Lung microvascular endothelial cell (primary cell): ENCODE measurements at regions not wholly inside any gene's neighbourhood (a gene's known extent, or its start where the extent isn't known, plus 50 kb on each side); places are given as distances from the start of the nearest gene placed in this dataset.

ENCODE experiments used
- DNase-seq, 2 donors: peaks; one replicate each; pipeline versions ENCODE4 v3.0.0 to v3.0.0-alpha.2; 2010; ENCODE audit warnings: low read depth in 2 of 2

DNA sequence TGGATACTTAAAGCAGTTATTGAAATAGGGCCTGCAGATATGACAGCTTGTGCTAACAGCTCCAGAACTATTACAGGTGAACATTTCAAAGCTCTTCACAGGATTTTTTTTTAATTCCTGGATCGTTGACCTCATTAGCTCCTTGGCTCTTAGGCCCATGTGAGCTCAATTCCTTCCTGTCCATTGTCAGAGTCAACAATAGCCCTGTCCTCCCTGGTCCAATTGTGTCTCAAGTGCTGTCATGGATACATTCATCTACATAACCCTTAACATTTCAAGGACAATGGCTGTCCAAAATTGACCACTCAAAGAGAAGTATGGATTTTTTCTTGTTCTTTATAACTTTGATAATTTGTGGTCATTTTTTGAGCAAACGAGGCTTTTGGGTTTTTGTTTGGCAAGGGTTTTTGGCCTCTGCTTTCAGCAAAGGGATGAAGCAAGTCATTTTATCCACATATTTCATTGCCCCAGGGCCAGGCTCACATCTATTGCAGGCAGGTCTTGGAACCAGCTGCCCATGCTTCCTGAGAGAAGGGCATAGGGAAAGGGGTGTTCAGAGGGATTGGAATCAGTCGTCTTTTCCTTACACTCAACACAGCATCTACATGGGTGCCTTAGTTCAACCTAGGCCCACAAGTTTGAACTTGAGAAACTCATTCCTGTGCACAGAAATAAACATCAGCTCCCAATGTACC, 282.1 kb downstream of the TPBG start:
- DNase-seq = peak in 1 of 2 donors; percentile 1

DNA sequence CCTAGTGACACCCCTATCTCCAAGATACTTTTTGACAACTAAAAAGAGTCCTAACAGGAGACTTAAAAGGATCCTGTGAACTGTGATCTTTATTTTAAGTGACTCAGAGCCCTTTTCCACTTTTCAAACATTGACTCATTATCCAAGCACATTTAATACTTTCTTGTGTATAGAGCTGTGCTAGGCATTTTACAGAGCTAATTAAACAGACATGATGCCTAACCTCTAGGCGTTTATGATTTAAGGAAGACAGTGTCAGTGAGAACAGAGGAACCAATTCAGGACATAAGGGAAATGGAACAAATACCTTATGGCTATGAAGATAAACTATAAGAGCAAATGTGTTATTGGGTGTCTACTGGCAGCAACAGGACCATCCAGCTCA, 282.6 kb downstream of the TPBG start:
- no peak for DNase-seq

DNA sequence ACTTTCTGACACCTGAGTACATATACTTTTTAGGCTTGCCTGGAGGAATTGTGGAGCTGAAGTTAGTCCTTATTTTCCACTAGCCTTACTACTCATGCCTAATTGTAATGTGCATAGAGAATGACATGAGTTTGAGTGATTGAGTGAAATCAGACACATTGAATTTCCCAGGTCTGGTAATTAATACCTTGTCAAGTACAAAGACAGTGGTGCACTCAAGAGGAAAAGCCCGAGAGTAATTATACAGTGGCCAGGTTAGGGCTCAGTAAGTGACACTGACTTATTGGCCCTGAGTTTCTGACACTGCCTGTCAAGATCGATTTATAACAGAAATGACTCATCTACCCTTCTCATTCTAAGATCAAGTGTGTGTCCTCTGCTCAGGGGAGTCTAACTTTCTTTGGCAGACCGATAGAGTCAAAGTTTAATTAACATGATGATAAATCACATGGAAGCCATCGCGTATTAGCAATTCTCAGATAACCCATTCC, 288.3 kb downstream of the TPBG start:
- DNase-seq = no peak

DNA sequence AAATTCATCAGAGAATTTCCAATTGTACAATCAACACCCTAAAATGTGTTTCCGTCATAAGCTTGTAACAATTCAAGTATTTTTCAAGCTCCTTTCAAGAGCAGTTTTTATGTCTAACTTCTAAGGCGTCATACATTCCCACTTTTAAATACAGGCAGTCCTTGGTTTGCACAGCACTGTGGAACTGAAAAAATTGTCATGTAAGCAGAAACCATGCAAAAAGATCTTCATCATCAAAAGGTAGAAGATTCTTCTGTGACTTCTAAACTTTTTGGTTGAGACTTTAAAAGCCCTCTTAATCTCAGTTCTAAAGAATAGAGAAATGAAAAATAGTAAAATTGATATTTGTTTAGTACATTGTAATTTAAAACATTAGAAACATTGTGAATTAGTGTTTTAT, 315.6 kb downstream of the TPBG start:
- DNase-seq = no peak

DNA sequence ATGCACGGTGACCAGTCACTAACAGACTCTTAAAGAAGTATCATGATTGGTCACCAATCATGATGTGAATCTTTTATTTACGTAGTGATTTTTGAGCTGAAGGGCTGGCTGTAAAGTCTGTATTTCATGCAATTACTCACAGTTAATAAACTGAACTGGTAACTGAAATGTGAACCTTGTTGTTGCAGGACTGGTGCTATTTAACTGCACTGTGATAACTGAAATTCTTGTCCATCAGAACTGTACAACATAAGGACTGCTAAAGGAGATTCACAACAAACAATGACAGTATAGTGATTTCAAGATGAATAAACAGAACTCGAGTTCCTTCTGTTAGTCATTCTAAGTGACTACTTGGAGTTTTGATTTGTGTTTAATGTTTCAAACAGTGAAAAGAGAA, 316.6 kb downstream of the TPBG start:
- no peak for DNase-seq

DNA sequence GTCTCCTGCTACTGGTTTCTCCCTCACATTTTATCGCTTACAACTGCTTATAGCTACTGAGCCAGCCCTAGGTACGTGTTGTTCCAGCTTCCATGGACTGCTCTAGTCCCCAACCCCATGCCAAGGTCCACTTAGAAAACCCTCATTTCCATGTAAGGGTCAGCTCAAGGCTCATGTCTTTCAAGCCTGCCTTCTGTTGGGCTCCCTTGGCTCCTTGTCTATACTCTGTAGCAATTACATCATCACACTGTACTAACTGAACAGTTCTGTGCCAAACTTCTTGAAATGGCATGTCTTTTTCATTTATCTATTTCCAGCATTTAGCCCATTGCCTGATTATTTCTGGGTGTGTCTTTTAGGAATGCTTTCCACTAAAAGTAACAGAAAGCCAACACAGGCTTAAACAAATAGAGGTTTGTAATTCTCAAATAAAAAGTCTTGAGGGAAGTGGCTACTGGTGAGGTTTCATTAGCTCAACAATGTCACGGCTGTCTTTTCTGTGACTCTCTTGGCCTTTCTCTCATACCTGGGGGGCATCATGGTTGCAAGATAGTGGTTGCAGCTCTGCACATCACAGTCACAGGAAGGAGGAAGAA, 317.6 kb downstream of the TPBG start:
- DNase-seq = no peak

DNA sequence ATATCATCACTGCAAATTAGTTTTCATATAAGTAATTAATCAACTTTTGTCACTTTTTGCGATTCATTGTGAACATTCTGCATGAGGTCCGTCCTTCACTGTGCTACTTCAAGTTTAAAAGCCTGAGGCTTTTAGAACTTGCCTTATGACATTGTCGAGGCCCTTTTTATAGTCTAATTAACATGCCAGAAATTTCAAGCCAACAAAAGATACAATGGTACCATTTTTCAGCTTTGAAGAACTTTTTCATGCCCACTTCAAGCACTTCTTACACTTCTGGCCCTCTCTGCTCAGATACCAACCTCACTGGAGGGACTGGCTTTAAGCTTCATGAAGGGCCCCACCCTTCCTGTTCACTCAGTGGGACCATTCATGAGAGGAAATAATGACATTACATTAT, 323.1 kb downstream of the TPBG start:
- DNase-seq = no peak

DNA sequence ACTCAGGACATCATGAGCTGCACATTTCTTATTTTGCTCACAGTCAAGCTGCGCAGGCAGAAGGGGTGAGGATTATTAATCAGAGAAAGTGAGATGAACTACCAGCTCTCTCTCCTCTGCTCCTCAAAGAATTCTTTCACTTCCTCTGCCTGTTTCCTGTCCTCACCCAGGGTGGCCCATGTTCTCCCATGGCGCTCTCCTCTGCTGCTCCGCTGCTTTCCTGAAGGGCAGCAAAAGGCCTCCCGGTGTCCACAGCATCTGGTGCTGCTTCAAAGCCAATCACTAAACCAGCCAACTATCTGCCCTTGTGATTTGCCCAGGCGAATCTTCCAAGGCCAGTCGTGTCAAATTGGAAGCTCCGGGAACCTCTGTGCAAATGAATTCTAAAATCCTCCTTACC, 324.2 kb downstream of the TPBG start:
- DNase-seq = no peak

DNA sequence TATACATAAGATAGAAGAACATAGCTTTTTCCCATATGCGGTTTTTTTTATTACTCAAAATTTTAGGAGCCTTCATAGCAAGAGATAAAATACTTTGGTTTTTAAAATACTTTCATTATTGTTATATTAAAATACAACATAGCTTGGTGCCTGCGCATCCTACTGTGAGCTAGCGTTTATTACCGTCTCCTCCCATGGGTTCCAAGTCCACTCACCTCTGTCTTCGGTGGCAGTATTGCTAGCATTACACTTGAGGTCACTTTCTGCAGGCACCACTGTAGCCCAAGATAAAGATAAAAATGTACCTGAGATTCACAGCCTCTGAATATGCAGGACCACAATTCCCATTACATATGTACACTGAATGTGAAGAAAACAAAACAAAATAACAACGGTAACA, 326.7 kb downstream of the TPBG start:
- DNase-seq = no peak

DNA sequence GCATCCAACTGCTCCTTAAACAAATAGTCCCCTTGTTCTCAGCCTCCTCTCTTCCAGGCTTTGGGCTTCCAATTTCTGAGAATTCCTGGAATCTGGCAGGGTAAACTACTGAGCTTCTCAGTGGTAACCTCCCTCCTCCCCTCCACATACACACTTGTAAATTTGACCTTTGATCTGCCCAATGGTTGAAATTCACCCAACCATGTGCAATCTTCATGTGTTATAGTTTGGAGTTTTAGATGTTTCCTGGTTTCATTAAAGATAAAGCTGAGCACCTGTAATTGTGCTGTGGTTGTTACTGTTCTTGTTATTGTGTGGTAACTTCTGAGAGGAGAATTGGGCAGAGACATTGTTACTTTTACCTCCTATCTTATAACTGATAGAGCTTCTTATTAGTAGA, 328.4 kb downstream of the TPBG start:
- no peak for DNase-seq

DNA sequence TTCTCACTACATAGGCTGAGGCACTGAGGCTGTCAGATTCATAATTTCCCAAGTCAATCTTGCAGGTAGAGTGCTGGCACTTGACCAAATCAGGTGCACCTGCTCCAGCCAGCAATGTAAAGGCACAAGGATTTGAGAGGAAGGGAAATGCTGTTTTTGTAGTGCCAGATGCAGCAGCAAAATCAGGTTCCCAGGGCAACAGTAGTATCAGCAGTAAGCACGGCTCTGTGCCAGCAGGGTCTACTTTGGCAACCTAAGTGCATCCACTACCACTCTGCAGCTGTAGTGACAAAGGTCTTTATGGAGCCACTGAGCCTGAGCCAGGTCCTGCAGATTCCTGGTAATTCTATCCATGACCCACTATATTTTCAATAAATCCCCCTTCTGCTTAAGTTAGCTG, 329.5 kb downstream of the TPBG start:
- DNase-seq = no peak

DNA sequence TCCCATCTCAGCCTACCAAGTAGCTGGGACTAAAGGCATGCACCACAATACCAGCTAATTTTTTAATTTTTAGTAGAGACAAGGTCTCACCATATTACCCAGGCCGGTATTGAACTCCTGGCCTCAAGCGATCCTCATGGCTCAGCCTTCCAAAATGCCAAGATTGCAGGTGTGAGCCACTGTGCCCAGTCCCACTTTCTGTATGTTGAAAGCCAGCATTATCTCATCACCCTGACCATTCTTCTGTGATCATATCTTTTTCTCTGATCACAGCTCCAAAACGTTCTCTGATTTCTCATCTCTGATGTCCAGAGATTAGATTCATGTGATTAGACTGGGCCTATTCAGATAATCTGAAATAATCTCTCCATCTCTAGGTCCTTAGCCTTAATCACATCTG, 337.7 kb downstream of the TPBG start:
- no peak for DNase-seq

DNA sequence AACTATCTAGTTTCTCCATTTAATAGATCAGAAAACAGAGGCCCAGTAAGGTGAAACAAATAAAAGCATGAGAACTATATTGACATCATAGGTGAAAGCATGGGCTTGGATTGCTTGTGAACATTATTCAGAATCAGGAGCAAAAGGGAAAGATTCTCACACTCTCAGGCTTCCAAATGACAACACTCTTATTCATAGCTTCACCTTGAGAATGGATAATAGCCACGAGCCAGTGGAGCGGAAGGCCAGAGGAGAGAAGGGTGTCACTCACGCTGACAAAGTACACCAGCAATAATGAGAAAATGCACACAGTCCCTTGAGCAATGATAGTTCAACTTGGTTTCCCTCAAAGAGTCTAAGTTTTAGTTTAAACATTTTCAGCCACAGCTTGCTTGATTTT, 339.0 kb downstream of the TPBG start:
- no peak for DNase-seq

DNA sequence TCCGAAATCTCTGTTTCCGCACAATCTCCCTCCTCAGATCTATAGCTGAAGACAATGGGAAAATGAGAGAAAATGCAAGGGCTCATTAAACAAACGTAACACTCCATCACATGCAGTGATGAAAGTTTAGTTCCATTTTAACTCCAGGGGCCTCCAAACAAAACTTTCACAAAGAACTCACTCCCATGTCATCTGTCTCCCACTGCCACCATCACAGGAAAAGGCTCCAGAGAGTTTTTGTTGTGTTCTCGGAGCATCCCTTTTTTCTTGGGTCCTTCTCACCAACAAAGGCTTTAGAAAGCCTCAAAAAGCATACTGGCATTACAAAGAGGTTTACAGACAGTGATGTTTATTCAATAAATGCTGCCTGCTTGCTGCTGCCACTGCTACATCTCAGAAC, 339.6 kb downstream of the TPBG start:
- DNase-seq = no peak

DNA sequence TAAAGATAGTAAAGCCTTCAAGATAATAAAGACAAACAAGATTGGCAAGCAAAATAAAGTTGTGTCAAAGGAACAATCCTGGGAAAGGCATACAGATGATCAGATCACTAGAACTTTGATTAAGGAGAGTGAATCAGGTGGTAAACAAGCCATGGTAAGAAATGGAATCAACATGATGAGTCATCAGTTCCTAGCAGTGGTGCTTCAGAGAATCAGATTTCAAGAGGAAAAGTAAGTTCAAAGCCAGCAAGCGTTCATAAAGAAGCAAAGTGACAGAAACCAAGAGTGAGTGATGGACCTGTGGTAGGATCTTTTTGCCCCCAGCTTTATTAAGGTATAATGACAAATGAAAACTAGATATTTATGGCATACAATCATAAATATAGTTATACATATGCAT, 340.4 kb downstream of the TPBG start:
- DNase-seq = no peak

DNA sequence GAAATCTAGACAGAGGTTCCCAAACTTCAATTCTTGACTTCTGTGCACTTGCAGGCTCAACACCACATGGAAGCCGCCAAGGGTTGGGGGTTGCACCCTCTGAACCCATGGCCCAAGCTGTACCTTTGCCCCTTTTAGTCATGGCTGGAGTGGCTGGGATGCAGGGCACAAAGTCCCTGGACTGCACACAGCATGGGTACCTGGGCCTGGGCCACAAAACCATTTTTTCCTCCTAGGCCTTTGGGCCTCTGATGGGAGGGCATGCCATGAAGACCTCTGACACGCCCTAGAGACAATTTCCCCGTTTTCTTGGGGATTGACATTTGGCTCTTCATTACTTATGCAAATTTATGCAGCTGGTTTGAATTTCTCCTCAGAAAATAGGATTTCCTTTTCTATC, 342.0 kb downstream of the TPBG start:
- DNase-seq = no peak

DNA sequence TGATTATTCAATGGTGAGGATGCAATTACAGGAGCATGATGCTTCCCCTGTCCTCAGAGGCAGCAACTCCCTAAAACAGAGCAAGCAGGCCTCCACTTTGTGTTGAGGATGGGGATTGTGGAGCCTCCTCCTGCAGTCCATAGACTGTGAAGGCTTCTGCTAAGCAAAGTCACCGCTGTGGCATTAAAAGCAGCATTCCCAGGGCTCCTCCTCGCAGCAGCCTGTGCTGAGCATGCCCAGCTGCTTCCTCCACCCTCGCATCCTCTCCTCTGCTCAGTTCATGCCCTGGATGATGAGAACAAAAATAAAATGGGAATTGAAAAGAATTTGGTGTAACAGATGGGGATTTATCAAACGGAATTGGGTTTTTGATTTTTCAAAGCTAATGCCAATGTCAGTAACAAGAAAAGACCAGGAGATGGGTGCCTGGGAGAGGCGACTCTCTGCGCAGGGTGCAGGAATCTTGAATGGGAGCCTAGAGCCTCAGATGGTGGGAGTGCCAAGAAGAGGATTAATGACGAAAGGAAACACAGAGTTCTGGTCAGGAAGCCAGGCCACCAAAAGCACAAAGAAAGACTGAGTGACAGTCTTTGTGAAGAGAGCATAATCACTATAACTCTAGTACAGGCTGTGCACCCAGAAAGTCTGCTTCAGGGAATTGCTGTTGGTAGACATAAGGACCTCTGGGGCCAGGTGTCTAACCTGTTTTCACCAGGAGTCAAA, 347.6 kb downstream of the TPBG start:
- DNase-seq = no peak

DNA sequence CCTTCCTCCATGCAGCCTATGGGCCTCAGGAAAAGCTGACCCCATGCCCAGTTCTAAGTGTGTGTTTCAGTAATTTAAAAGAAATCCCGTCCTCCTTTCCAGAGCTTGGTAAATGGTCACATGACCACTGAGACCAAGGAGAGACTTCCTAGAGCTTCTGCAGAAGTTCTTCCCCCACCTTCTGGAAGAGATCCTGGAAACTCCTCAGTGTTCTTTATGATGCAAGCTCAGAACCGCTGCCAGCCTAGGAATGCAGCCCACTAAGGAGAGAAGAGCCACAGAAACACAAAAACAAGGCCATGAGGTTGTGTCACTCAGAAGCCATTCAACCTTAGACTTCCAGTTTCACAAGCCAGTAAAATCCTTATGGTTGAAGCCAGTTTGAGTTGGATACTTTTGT, 348.4 kb downstream of the TPBG start:
- DNase-seq = no peak

DNA sequence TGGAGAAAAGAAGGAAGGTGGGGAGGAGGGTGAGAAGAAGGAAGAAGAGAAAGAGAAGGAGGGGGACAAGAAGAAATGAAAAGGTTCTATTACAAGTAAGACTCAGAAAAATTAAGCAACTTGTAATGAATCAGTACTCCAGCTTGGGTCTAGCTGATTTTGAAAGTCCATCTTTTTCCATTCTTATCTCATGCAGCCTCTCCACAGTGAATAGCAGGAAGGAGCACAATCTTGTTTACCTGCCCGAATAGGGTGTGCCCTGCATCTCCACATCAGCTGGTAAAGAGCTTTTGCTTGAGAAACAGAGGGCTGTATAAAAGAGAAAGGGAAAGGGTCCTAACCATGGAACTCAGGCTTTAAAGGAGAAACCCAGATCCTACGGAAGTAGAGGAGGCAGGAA, 348.8 kb downstream of the TPBG start:
- DNase-seq = no peak

DNA sequence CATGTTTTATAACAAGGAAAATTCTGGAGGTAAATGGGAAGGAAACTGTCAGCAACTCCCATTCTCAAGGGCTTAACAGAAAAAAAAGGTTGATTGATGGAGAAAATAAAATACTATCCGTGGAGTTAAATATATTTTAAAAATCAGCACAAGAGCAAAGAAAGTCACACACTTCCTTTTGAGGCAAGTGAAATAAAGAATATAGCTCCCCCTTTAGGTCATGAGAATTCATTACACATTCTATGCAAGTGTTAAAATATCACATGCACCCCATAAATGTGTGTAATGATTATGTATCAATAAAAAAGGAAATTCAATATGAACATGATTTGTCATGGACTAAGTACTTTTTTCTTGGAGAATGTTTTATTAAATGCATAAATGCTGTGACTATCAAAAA, 349.2 kb downstream of the TPBG start:
- peak in 1 of 2 donors; percentile 4 for DNase-seq

DNA sequence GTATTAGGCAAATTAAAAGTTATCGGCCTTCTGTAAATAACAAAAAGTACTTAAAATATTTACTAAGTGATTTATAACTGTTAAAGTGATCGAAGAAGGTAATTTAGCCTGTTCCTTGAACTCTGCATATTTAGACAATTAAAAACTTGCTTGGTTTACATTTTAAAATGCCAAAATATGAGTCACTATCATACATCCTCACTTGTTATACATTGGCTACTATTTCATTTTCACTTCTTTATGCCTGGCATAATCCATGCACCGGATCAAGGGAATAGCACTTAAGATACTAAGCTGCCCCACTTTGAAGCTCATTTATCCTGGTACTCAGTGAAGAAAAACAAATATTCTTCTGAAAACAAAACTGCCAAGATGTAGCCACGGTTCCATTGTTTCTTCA, 344.6 kb downstream of the UBE3D start:
- no peak for DNase-seq

DNA sequence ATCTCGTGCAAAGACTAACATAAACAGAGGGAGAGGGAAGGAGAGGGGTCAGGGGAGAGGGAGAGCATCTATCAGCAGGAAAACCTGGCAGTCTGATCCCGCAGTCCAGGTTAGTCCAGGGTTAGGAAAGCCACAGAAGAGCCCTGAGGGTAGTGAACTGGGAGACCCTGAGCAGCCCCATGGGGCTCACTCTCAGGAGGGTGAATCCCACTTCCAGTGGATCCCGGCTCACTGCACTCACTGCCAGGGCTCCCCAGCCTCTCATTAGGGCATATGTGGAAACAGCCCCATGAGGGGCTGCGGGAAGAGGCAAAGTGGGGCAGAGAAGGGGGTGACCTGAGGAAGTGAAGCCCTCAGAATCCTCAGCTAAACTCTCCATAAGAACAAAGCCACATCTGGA, 329.9 kb downstream of the UBE3D start:
- no peak for DNase-seq

DNA sequence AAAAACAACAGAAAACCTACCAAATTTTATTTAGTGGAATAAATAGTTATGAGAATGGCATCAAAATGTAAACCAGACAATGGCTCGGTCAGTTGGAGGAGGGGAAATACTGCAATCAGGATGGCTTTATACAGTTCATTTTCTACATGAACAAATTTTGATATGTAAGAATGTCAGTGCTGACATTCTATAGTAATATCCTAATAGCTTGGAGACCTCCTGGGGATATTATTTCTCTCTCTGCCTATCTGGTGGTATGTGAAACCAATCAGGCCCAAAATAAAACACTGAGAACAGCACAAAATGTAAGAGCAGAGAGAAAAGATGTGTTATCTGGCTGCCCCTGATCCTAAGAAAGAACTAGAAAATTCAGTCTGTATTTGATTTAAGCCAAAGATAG, 327.7 kb downstream of the UBE3D start:
- DNase-seq = no peak
